ENCODE measurements at regions not wholly inside any gene's neighbourhood (a gene's known extent, or its start where the extent isn't known, plus 50 kb on each side); places are given as distances from the start of the nearest gene placed in this dataset.
A peak's percentile ranks its signal among the peaks of the same experiment; 100 is the strongest.

GRCh38 chr3:193805448-193805847 is 212.4 kb downstream of the OPA1 start:
- H2AK5ac ChIP-seq (ENCODE audit: low read depth, low read length): no peak overlapping the region
- no peaks in the 10 kb centered on the region for H4K20me1 ChIP-seq (replicated peaks in 1 of 2; ENCODE audit: control insufficient read depth in 1 of 2, insufficient read depth in 2 of 2, low read length in 2 of 2)
- H3K27ac ChIP-seq (ENCODE audit: low read depth, low read length): no peak overlapping the region
- H3K56ac ChIP-seq (replicated peaks; ENCODE audit: insufficient read length, low read depth, low read length): no peak overlapping the region
- H3K36me3 ChIP-seq (ENCODE audit: control insufficient read depth in 2 of 4, insufficient read depth in 4 of 4, low read length in 3 of 4): no peaks in the 10 kb centered on the region
- 91% methylated on average over 8 of the region's 8 CpGs; no CpG with 5 or more reads in 1 of the 2 experiments for WGBS, 2 experiments (ENCODE audit: extremely low coverage in 1 of 2, insufficient coverage in 1 of 2, insufficient read length in 1 of 2, insufficient replicate concordance in 2 of 2, low coverage in 1 of 2, low lambda C conversion rate in 2 of 2, missing lambda C conversion rate in 1 of 2)
- no peak overlapping the region; the same call in 1 of the 2 replicates for H2BK15ac ChIP-seq (ENCODE audit: low read length)
- ChIA-PET CTCF (ENCODE audit: partially characterized antibody) (interaction anchor here (1.3 kb wide), 1 partner anchor 9 kb away, joined by 3 read pairs; no protein-coding TSS in a partner anchor), POLR2A (ENCODE audit: partially characterized antibody) (no interaction called here)
- H3K23me2 ChIP-seq (ENCODE audit: low read depth, low read length): no peaks in the 10 kb centered on the region
- no peaks in the 10 kb centered on the region for H3K79me1 ChIP-seq (ENCODE audit: low read depth, low read length)
- H2BK20ac ChIP-seq (ENCODE audit: low read length): 0 out of 2 replicates have a peak overlapping the region, but pooled peaks have one; percentile 13
- no peak overlapping the region for H4K5ac ChIP-seq (ENCODE audit: insufficient read length, low read depth, low read length)
- DNase-seq (ENCODE audit: low read depth in 1 of 2, low spot score in 2 of 2) (no peak), FAIRE-seq (no peak)
- peaks cover 4 to 9% (median 7%) of the 10 kb centered on the region in 4 experiments; a peak in 4 of 7 replicates for H3K4me1 ChIP-seq (replicated peaks in 1 of 4; ENCODE audit: control insufficient read depth in 3 of 4, insufficient read depth in 4 of 4, low read length in 3 of 4)
- H3K4me3 ChIP-seq (ENCODE audit: extremely low read depth in 1 of 4, insufficient read depth in 2 of 4, low read depth in 3 of 4, low read length in 4 of 4): no peak overlapping the region
- H4K91ac ChIP-seq (replicated peaks; ENCODE audit: insufficient read length, low read length): no peak overlapping the region
- no peaks in the 10 kb centered on the region for H3K9me3 ChIP-seq (ENCODE audit: insufficient read depth in 2 of 2, low read depth in 1 of 2, low read length in 1 of 2)
- H3K4me2 ChIP-seq (ENCODE audit: insufficient read depth in 1 of 2, low read depth in 2 of 2, low read length in 2 of 2): no peak overlapping the region
- H2BK12ac ChIP-seq (ENCODE audit: low read depth, low read length): no peak overlapping the region; the same call in 1 of the 2 replicates
- H3K9ac ChIP-seq (replicated peaks in 1 of 4; ENCODE audit: extremely low read depth in 1 of 4, low read depth in 3 of 4, low read length in 3 of 4): no peak overlapping the region
- H2AFZ ChIP-seq (ENCODE audit: low read length): no peak overlapping the region
- H2BK5ac ChIP-seq (ENCODE audit: low read depth, low read length): no peak overlapping the region; the same call in 1 of the 2 replicates
- H2BK120ac ChIP-seq (replicated peaks; ENCODE audit: low read depth, low read length): no peak overlapping the region
- no peak overlapping the region for H4K8ac ChIP-seq (ENCODE audit: extremely low read depth, insufficient read depth, low read length)
- peak overlapping the region; percentile 47 for H3K4ac ChIP-seq (replicated peaks; ENCODE audit: insufficient read length, low read depth, low read length)
- H3K18ac ChIP-seq (ENCODE audit: extremely low read depth, low read length): no peak overlapping the region
- no peaks in the 10 kb centered on the region; a peak in 1 of 7 replicates for H3K27me3 ChIP-seq (replicated peaks in 1 of 4; ENCODE audit: control insufficient read depth in 3 of 4, extremely low read depth in 1 of 4, insufficient read depth in 3 of 4, low read length in 3 of 4)
- no peak overlapping the region for H3K14ac ChIP-seq (ENCODE audit: insufficient read length)
- no peaks in the 10 kb centered on the region for H3K79me2 ChIP-seq (ENCODE audit: control insufficient read depth in 1 of 2, insufficient read depth in 2 of 2, low read length in 2 of 2)
- H3K23ac ChIP-seq (ENCODE audit: insufficient read length): no peak overlapping the region
- TF ChIP-seq MAFK (IDR thresholded peaks at IDR 0.05; ENCODE audit: low read depth, low read length) (no peak), RXRA (IDR thresholded peaks at IDR 0.05; ENCODE audit: insufficient read depth, low read depth, low read length) (no peak), CEBPB (IDR thresholded peaks at IDR 0.05; ENCODE audit: low read depth, low read length) (no peak), ZNF274 (IDR thresholded peaks at IDR 0.05; ENCODE audit: borderline replicate concordance, extremely low read depth, low read length) (no peak), CREB1 (IDR thresholded peaks at IDR 0.05) (no peak), SIX5 (IDR thresholded peaks at IDR 0.05; ENCODE audit: low read depth, low read length) (no peak), SIRT6 (IDR thresholded peaks at IDR 0.05; ENCODE audit: low read length) (no peak), FOSL1 (IDR thresholded peaks at IDR 0.05; ENCODE audit: insufficient read depth, low read depth, low read length) (no peak), POLR2A (IDR thresholded peaks at IDR 0.05; ENCODE audit: control extremely low read depth in 1 of 2, low read depth in 2 of 2, low read length in 2 of 2) (no peak), USF2 (IDR thresholded peaks at IDR 0.05; ENCODE audit: low read length) (no peak), KDM5A (IDR thresholded peaks at IDR 0.05; ENCODE audit: low read length) (no peak), SP1 (IDR thresholded peaks at IDR 0.05; ENCODE audit: low read depth, low read length) (no peak), BCL11A (IDR thresholded peaks at IDR 0.05; ENCODE audit: low read depth in 2 of 2, low read length in 2 of 2) (no peak), BRCA1 (IDR thresholded peaks at IDR 0.05; ENCODE audit: low read depth, low read length) (no peak), NRF1 (IDR thresholded peaks at IDR 0.05; ENCODE audit: low read depth, low read length) (no peak)

Measured in H1 (cell line).